Endothelial cell of umbilical vein (primary cell): ENCODE measurements at regions not wholly inside any gene's neighbourhood (a gene's known extent, or its start where the extent isn't known, plus 50 kb on each side); places are given as distances from the start of the nearest gene placed in this dataset.

Experiments
- BruUV-seq: library from RNA; stranded (reverse); fragments of 400-500 nt; replicated peaks from 2 replicates; lab custom pipeline; 2021; lab: Mats Ljungman, UMichigan
- CTCF ChIA-PET: fragments of 300-600, 350-600 bp; sonication (Branson Sonifier 250); formaldehyde crosslinking; loops from one replicate; lab custom pipeline; 2021; ENCODE audit warnings: antibody characterized with exemption, inconsistent platforms; lab: Charles Lee
- POLR2A ChIA-PET: fragments of 300-600, 350-600 bp; sonication (Branson Sonifier 250); formaldehyde crosslinking; loops from one replicate; lab custom pipeline; 2021; ENCODE audit warnings: antibody characterized with exemption, inconsistent platforms; lab: Charles Lee
- DNase-seq: peaks from one replicate; pipeline ENCODE4 v3.0.0-alpha.2; 2011; ENCODE audit warnings: low read depth, low spot score
- FAIRE-seq: peaks from 2 replicates; lab custom pipeline; 2011; peaks lifted over from hg19 to GRCh38; lab: Jason Lieb, UNC
- H2AFZ ChIP-seq: 2 replicates; pipeline ENCODE4 v1.6.0; 2012; ENCODE audit warnings: low read depth, low read length, control low read depth, inconsistent platforms
- H3K27ac ChIP-seq: 2 replicates; pipeline ENCODE4 v1.5.1; 2011; ENCODE audit warnings: low read depth, mild to moderate bottlenecking, control low read depth, low read length, moderate library complexity; ENCODE audit not compliant: insufficient read depth
- H3K27me3 ChIP-seq, 2 experiments: 2 replicates each; pipeline versions ENCODE4 v1.6.0 to v1.6.1; 2011; ENCODE audit warnings: low read length in 2 of 2, mixed read lengths in 1 of 2; ENCODE audit not compliant: control insufficient read depth in 2 of 2, insufficient read depth in 2 of 2
- H3K36me3 ChIP-seq, 2 experiments: 2 replicates in 1 of 2; 3 replicates in 1 of 2; pipeline ENCODE4 v1.5.1; 2011; ENCODE audit warnings: low read length in 2 of 2, mild to moderate bottlenecking in 1 of 2, moderate library complexity in 1 of 2; ENCODE audit not compliant: control insufficient read depth in 2 of 2, insufficient read depth in 2 of 2; ENCODE audit errors: extremely low read depth in 1 of 2
- H3K4me1 ChIP-seq: 3 replicates; pipeline ENCODE4 v1.5.1; 2011; ENCODE audit warnings: mild to moderate bottlenecking, low read length; ENCODE audit not compliant: control insufficient read depth, insufficient read depth; ENCODE audit errors: extremely low read depth
- H3K4me2 ChIP-seq: 2 replicates; pipeline ENCODE4 v1.6.1; 2011; ENCODE audit warnings: low read length, control low read depth, mixed read lengths; ENCODE audit not compliant: insufficient read depth
- H3K4me3 ChIP-seq, 3 experiments: fragments of 200-600 bp in 1 of 3; sonication (generic), shearing (Covaris generic) in 1 of 3; replicated peaks in 1 of 3; 2 replicates each; pipeline ENCODE4 v1.5.1; 2011 to 2016; ENCODE audit warnings: control low read depth in 3 of 3, low read length in 3 of 3, mild to moderate bottlenecking in 2 of 3, inconsistent platforms in 1 of 3, low read depth in 1 of 3, moderate library complexity in 1 of 3; ENCODE audit not compliant: insufficient read depth in 1 of 3
- H3K79me2 ChIP-seq: 2 replicates; pipeline ENCODE4 v1.6.0; 2012; ENCODE audit warnings: low read length, inconsistent platforms; ENCODE audit not compliant: control insufficient read depth, insufficient read depth
- H3K9ac ChIP-seq: replicated peaks from 2 replicates; pipeline ENCODE3; 2011; ENCODE audit warnings: low read length, control low read depth; ENCODE audit not compliant: insufficient read depth; ENCODE audit errors: extremely low read depth
- H3K9me1 ChIP-seq: replicated peaks from 3 replicates; pipeline ENCODE4 v1.6.0; 2011; ENCODE audit warnings: mild to moderate bottlenecking, low read length; ENCODE audit not compliant: control insufficient read depth, insufficient read depth; ENCODE audit errors: extremely low read depth
- H3K9me3 ChIP-seq: replicated peaks from 2 replicates; pipeline ENCODE4 v1.5.1; 2012; ENCODE audit warnings: low read length, inconsistent platforms; ENCODE audit not compliant: control insufficient read depth, insufficient read depth
- H4K20me1 ChIP-seq: replicated peaks from 2 replicates; pipeline ENCODE3; 2011; ENCODE audit warnings: mild to moderate bottlenecking, low read length; ENCODE audit not compliant: control insufficient read depth, insufficient read depth; ENCODE audit errors: extremely low read depth
- CTCF ChIP-seq, 2 donors: IDR thresholded peaks; 1 replicate in 1 of 2; 2 replicates in 1 of 2; pipeline ENCODE4 v1.5.1; 2011; ENCODE audit warnings: low read length in 2 of 2, mild to moderate bottlenecking in 2 of 2, moderate library complexity in 2 of 2, control low read depth in 1 of 2, inconsistent platforms in 1 of 2, low read depth in 1 of 2; ENCODE audit not compliant: insufficient read depth in 1 of 2; ENCODE audit errors: extremely low read depth in 1 of 2
- EZH2 ChIP-seq: IDR thresholded peaks from 2 replicates; pipeline ENCODE4 v1.6.1; 2012; ENCODE audit warnings: borderline replicate concordance, low read depth, mild to moderate bottlenecking, moderate library complexity, low read length, inconsistent platforms; ENCODE audit not compliant: severe bottlenecking
- FOS ChIP-seq: IDR thresholded peaks from 2 replicates; pipeline ENCODE4 v1.6.1; 2011; ENCODE audit warnings: mild to moderate bottlenecking, low read length, moderate library complexity, borderline replicate concordance; ENCODE audit not compliant: insufficient read depth
- GATA2 ChIP-seq: IDR thresholded peaks from 2 replicates; pipeline ENCODE4 v1.7.0; 2011; ENCODE audit warnings: low read depth, mild to moderate bottlenecking, moderate library complexity, mixed read lengths, low read length; ENCODE audit not compliant: insufficient read length, insufficient read depth
- JUN ChIP-seq: IDR thresholded peaks from 2 replicates; pipeline ENCODE4 v1.6.1; 2011; ENCODE audit warnings: borderline replicate concordance, low read depth; ENCODE audit not compliant: insufficient read length, insufficient read depth
- MAX ChIP-seq: IDR thresholded peaks from 2 replicates; pipeline ENCODE4 v1.6.1; 2011; ENCODE audit not compliant: insufficient read depth, insufficient read length
- MYC ChIP-seq: IDR thresholded peaks from one replicate; pipeline ENCODE4 v1.6.1; 2011; ENCODE audit warnings: mild to moderate bottlenecking, low read depth, low read length
- POLR2A ChIP-seq: IDR thresholded peaks from 2 replicates; pipeline ENCODE4 v1.6.1; 2012; ENCODE audit warnings: low read depth, mild to moderate bottlenecking, control low read depth, low read length
- POLR2AphosphoS5 ChIP-seq: IDR thresholded peaks from 2 replicates; pipeline ENCODE4 v1.6.1; 2012; ENCODE audit warnings: low read depth, mild to moderate bottlenecking, control low read depth, low read length, moderate library complexity; ENCODE audit not compliant: insufficient read depth
- dilution Hi-C: fragments of 300-500 bp; cut with MboI; formaldehyde crosslinking; loops from one replicate; pipeline ENCODE4 v1.15.0; 2019; ENCODE audit warnings: low sequenced_read_pairs; ENCODE audit not compliant: extremely low pct_ligation_motif_present
- intact Hi-C: fragments of 100-400 bp; cut with micrococcal nuclease; formaldehyde crosslinking; loops from one replicate; pipeline ENCODE4 v1.10.0; 2022

- intact Hi-C loops: no loop called here
Measured at GRCh38 chr11:111063726-111064517, 181.6 kb upstream of the POU2AF2 start.

More at GRCh38 chr11:111063726-111064517, 181.6 kb upstream of the POU2AF2 start:
- H3K36me3 ChIP-seq: no peaks in the 10 kb centered on the region
- dilution Hi-C loops: no loop called here
- no peaks in the 10 kb centered on the region for H3K9me1 ChIP-seq
- H4K20me1 ChIP-seq: no peaks in the 10 kb centered on the region
- no peak overlapping the region for H3K9ac ChIP-seq
- ChIA-PET POLR2A (no interaction called here), CTCF (no interaction called here)
- no peaks in the 10 kb centered on the region for H3K27me3 ChIP-seq
- FAIRE-seq: no peak
- H3K79me2 ChIP-seq: no peaks in the 10 kb centered on the region
- H3K9me3 ChIP-seq: peaks cover 2% of the 10 kb centered on the region
- no peak overlapping the region for H3K4me2 ChIP-seq
- no peak overlapping the region for H3K4me3 ChIP-seq
- no peaks in the 10 kb centered on the region for H3K4me1 ChIP-seq
- no peak overlapping the region for H2AFZ ChIP-seq
- no peak overlapping the region for H3K27ac ChIP-seq
- no peak for TF ChIP-seq GATA2
- TF ChIP-seq EZH2: no peak
- TF ChIP-seq MYC: no peak
- TF ChIP-seq JUN: no peak
- TF ChIP-seq POLR2A: no peak
- no peak for TF ChIP-seq FOS
- no peak for TF ChIP-seq CTCF (IDR thresholded peaks at IDR 0.05; ENCODE audit: extremely low read depth in 1 of 2, insufficient read depth in 1 of 2, low read depth in 1 of 2, low read length in 2 of 2)
- TF ChIP-seq POLR2AphosphoS5: no peak
- TF ChIP-seq MAX: no peak
- BruUV-seq: no TSS peak
- no peak for DNase-seq
